ENCODE measurements at regions not wholly inside any gene's neighbourhood (a gene's known extent, or its start where the extent isn't known, plus 50 kb on each side); places are given as distances from the start of the nearest gene placed in this dataset.

GRCh38 chr5:106860398-106861044 lies 810.2 kb downstream of the EFNA5 start:
- TF ChIP-seq EP300 (IDR thresholded peaks at IDR 0.05): no peak
- ATAC-seq (ENCODE audit: low FRiP score in 2 of 2): no peak
- WGBS, 2 donors: 55 to 67% methylated on average over 3 of the region's 3 CpGs
- Histone ChIP-seq H3K9me3 (no peaks in the 10 kb centered on the region), H3K36me3 (no peaks in the 10 kb centered on the region), H3K4me3 (no peak overlapping the region), H3K27ac (no peak overlapping the region), H3K4me1 (no peaks in the 10 kb centered on the region), H3K27me3 (no peaks in the 10 kb centered on the region)
- DNase-seq: no peak

GRCh38 chr5:106858616-106859015 lies 812.1 kb downstream of the EFNA5 start:
- H3K27ac ChIP-seq: no peak overlapping the region
- no peak for TF ChIP-seq POLR2A (IDR thresholded peaks at IDR 0.05)
- WGBS, 2 donors: 66 to 70% methylated on average over 2 of the region's 2 CpGs
- ATAC-seq (ENCODE audit: low FRiP score in 2 of 2) (no peak), DNase-seq (no peak)
- no peaks in the 10 kb centered on the region for H3K4me1 ChIP-seq
- H3K27me3 ChIP-seq: no peaks in the 10 kb centered on the region
- no peak overlapping the region for H3K4me3 ChIP-seq
- no peaks in the 10 kb centered on the region for H3K9me3 ChIP-seq
- H3K36me3 ChIP-seq: no peaks in the 10 kb centered on the region

- no peaks in the 10 kb centered on the region for H3K4me1 ChIP-seq
- 79 to 90% methylated on average over 3 of the region's 3 CpGs for WGBS, 2 donors
- H3K36me3 ChIP-seq: no peaks in the 10 kb centered on the region
- no peaks in the 10 kb centered on the region for H3K9me3 ChIP-seq
- no peaks in the 10 kb centered on the region for H3K27me3 ChIP-seq
- no peak overlapping the region for H3K27ac ChIP-seq
- ATAC-seq (ENCODE audit: low FRiP score in 2 of 2) (no peak), DNase-seq (no peak)
- TF ChIP-seq POLR2A (IDR thresholded peaks at IDR 0.05): no peak
- no peak overlapping the region for H3K4me3 ChIP-seq
Measured at GRCh38 chr5:106854922-106855321, 815.8 kb downstream of the EFNA5 start.

- H3K4me3 ChIP-seq: no peak overlapping the region
- H3K36me3 ChIP-seq: no peaks in the 10 kb centered on the region
- ATAC-seq (ENCODE audit: low FRiP score in 2 of 2): no peak
- no peak for TF ChIP-seq EP300 (IDR thresholded peaks at IDR 0.05)
- TF ChIP-seq CTCF (IDR thresholded peaks at IDR 0.05): no peak
- no peak for TF ChIP-seq POLR2A (IDR thresholded peaks at IDR 0.05)
- TF ChIP-seq POLR2AphosphoS5 (IDR thresholded peaks at IDR 0.05): no peak
- WGBS, 2 donors: 96 to 97% methylated on average over 1 of the region's 1 CpG
- DNase-seq: no peak
- H3K27ac ChIP-seq: no peak overlapping the region
- no peaks in the 10 kb centered on the region for H3K4me1 ChIP-seq
- H3K9me3 ChIP-seq: no peaks in the 10 kb centered on the region
- no peaks in the 10 kb centered on the region for H3K27me3 ChIP-seq
Measured at GRCh38 chr5:106854105-106854687, 816.5 kb downstream of the EFNA5 start.

- ATAC-seq (ENCODE audit: low FRiP score in 2 of 2): no peak
- TF ChIP-seq EP300 (IDR thresholded peaks at IDR 0.05): no peak
- no peak for TF ChIP-seq POLR2AphosphoS5 (IDR thresholded peaks at IDR 0.05)
- no peak for TF ChIP-seq POLR2A (IDR thresholded peaks at IDR 0.05)
- TF ChIP-seq CTCF (IDR thresholded peaks at IDR 0.05): no peak
- 79 to 88% methylated on average over 4 of the region's 4 CpGs for WGBS, 2 donors
- no peak overlapping the region for H3K4me3 ChIP-seq
- no peak for DNase-seq
- H3K27me3 ChIP-seq: no peaks in the 10 kb centered on the region
- H3K27ac ChIP-seq: no peak overlapping the region
- no peaks in the 10 kb centered on the region for H3K4me1 ChIP-seq
- no peaks in the 10 kb centered on the region for H3K9me3 ChIP-seq
- H3K36me3 ChIP-seq: no peaks in the 10 kb centered on the region
Measured at GRCh38 chr5:106853266-106853665, 817.5 kb downstream of the EFNA5 start.

GRCh38 chr5:106849266-106849665 lies 821.5 kb downstream of the EFNA5 start:
- H3K4me3 ChIP-seq: no peak overlapping the region
- H3K4me1 ChIP-seq: no peaks in the 10 kb centered on the region
- ATAC-seq (ENCODE audit: low FRiP score in 2 of 2) (no peak), DNase-seq (no peak)
- no peak overlapping the region for H3K27ac ChIP-seq
- WGBS, 2 donors: 53 to 71% methylated on average over 3 of the region's 3 CpGs
- H3K36me3 ChIP-seq: no peaks in the 10 kb centered on the region
- no peaks in the 10 kb centered on the region for H3K27me3 ChIP-seq
- no peaks in the 10 kb centered on the region for H3K9me3 ChIP-seq
- TF ChIP-seq POLR2A (IDR thresholded peaks at IDR 0.05) (no peak), POLR2AphosphoS5 (IDR thresholded peaks at IDR 0.05) (no peak), EP300 (IDR thresholded peaks at IDR 0.05) (no peak), CTCF (IDR thresholded peaks at IDR 0.05) (no peak)
